ENCODE measurements at regions not wholly inside any gene's neighbourhood (a gene's known extent, or its start where the extent isn't known, plus 50 kb on each side); places are given as distances from the start of the nearest gene placed in this dataset.

DNA sequence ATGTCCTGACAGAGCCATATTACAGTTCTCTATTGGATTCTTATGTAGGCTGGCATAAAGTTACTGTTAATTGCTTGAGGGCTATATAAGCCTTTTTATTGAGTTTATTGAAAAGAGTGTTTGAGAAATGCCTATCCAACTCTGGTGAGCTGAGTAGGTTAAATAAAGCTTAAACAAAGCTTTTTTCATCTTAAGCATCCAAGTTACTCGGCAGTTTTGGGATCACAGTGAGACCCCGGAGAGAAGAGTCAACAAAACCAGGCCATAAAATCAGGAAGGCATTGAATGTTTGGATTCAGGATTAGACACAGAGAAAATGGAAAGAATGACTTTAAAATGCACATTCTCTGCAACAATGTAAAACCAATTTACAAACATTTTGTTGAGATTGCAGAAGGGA is 588.5 kb downstream of the DACH1 start:
- TF ChIP-seq, protein P1, sequence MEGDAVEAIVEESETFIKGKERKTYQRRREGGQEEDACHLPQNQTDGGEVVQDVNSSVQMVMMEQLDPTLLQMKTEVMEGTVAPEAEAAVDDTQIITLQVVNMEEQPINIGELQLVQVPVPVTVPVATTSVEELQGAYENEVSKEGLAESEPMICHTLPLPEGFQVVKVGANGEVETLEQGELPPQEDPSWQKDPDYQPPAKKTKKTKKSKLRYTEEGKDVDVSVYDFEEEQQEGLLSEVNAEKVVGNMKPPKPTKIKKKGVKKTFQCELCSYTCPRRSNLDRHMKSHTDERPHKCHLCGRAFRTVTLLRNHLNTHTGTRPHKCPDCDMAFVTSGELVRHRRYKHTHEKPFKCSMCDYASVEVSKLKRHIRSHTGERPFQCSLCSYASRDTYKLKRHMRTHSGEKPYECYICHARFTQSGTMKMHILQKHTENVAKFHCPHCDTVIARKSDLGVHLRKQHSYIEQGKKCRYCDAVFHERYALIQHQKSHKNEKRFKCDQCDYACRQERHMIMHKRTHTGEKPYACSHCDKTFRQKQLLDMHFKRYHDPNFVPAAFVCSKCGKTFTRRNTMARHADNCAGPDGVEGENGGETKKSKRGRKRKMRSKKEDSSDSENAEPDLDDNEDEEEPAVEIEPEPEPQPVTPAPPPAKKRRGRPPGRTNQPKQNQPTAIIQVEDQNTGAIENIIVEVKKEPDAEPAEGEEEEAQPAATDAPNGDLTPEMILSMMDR (IDR thresholded peaks at IDR 0.05), result no peak
- TF ChIP-seq POLR2AphosphoS5 (IDR thresholded peaks at IDR 0.05) (no peak), POLR2A (IDR thresholded peaks at IDR 0.05; ENCODE audit: low read depth) (no peak), EP300 (IDR thresholded peaks at IDR 0.05) (no peak)

Data from esophagus muscularis mucosa (tissue), 4 donors.